ENCODE measurements at regions not wholly inside any gene's neighbourhood (a gene's known extent, or its start where the extent isn't known, plus 50 kb on each side); places are given as distances from the start of the nearest gene placed in this dataset.

- in situ Hi-C loops (cut with HindIII; ENCODE audit: low sequenced_read_pairs): no loop called here
- peak; percentile 6 for DNase-seq (ENCODE audit: low read depth)
Measured at GRCh38 chr10:62323751-62324150, 50.4 kb upstream of the ZNF365 start.

More at GRCh38 chr10:62323751-62324150, 50.4 kb upstream of the ZNF365 start:
- H3K4me3 ChIP-seq (ENCODE audit: low read depth, low read length): no peak overlapping the region
- no peak for TF ChIP-seq CTCF (IDR thresholded peaks at IDR 0.05; ENCODE audit: low read depth, low read length, missing control alignments)

All from astrocyte of the cerebellum (primary cell).